TTC549 (cell line): ENCODE measurements at regions not wholly inside any gene's neighbourhood (a gene's known extent, or its start where the extent isn't known, plus 50 kb on each side); places are given as distances from the start of the nearest gene placed in this dataset.

ENCODE experiments used
- FAIRE-seq: peaks from 2 replicates; lab custom pipeline; 2012; peaks lifted over from hg19 to GRCh38; lab: Jason Lieb, UNC

DNA sequence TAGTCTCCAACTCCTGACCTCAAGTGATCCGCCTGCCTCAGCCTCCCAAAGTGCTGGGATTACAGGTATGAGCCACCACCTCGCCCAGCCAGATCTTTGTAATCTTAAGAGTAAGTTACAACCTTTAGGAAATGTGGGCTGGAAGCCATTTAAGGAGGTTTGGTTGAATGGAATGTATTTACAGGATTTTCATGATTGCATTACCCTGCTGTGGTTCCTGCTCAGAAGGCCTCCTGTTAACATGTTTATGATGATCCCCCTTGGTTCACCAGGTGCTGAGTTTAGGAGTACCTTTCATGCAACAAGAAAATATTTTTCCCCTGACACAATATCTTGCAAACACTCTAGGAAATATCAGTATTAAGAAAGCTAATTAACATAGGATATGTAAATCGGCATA, 187.4 kb upstream of the SH3BP4 start:
- no peak for FAIRE-seq

DNA sequence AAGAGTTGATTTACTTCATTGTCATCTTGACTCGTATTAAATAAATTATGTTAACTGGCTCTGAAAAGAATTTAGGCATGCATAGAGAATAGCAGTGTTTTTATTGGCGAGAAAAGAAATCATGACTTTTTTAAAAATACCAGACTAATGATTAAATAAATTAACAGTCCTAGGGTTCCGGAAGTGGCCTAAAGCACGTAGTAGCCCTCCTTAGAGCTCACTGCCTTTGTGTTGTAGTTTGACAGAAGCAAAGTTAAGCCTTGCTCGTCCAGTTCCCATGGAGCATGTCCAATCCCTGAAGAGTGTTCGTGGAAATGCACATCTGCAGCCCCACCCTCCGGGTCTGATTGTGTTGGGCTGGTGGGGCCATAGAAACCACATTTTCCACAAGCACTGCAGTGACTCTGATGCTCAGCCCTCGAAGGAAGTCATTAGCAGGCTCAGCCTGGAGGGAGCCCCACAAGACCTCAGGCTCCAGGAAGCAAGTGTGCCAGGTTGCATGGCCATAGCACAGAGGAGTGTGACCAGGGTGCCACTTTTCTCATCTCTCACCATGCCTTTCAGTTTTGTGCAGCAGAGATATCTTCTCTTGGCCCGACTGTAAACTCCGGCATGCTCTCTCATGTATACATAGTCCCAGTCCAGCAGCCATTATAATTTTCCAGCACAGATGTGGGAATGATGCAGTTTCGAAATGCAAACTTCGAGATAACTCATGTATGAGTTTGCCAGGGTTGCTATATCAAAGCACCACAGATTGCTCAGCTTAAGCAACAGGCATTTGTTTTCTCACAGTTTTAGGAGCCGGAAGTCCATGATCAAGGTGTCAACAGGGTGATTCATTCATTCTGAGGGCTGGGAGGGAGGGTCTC, 188.6 kb upstream of the SH3BP4 start:
- FAIRE-seq, result no peak

DNA sequence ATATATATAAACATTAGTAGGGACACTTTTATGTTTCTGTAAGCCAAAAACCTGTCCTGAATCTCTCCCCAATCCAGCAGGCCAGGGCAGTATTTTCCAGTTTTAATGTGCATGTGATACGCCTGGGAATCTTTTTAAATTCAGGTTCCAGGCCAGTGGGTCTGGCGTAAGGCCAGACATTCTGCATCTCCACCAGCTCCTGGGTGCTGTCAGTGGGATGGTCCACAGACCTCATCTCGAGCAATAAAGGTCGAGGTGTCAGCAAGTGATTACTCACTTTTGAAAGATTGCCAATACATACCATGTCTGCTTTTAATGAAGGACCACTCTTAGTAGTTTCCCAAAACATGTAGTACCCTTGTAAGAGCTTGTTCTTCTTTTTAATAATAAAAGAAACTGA, 189.9 kb upstream of the SH3BP4 start:
- no peak for FAIRE-seq

DNA sequence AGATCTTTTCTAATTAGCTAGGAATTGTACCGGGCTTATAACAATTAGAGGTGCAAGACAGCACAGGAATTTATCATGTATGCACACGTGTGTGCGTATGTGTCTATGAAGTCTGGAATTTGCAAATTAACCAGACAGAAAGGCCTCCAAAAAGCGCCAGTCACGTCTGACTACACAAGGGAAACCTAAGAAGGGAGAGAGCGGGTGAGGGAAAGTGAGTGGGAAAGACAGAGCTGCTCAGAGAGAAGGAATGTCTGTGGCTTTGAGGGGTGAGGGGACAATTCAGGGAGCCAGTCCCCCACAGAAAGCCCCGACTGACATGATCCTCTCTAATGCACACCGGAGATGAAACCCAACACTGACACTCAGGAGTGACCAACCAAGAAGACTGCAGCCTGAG, 197.7 kb upstream of the SH3BP4 start:
- FAIRE-seq, result no peak

DNA sequence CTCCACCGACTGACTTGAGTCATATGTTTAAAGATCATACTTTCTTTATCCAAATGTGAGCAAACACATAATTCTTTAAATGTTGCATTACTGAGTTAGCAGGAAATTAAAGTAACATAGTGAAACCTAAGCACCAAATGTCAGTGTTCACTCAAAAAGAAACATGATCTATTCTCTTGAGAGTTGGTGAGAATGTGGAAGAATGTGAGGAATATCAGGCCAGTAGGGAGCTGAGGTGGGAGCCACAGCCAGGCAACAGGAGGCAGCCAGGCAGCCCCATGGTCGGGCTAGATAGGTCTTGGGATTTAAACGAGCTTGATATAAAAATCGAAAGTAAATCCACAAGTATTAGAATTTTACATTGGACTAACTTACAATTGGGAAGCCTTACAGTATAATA, 198.1 kb upstream of the SH3BP4 start:
- no peak for FAIRE-seq

DNA sequence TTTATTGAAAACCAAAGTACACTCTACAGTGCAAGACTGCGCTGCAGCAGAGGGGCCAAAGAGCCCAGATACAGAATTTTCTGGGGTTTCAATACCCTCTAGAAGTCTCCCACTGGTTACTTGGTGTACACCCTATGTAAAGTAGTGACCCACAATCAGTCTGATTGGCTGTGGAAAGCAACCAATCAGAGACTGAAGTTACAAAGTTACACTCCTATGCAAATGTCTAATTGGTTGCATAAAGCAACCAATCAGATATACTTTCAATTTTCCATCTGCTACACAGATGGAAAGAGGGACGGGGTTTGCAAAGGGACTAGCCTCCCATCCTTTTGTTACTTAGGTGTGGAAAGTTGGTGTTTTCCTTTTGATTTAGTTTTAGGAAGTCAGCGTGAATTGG, 198.9 kb upstream of the SH3BP4 start:
- no peak for FAIRE-seq

DNA sequence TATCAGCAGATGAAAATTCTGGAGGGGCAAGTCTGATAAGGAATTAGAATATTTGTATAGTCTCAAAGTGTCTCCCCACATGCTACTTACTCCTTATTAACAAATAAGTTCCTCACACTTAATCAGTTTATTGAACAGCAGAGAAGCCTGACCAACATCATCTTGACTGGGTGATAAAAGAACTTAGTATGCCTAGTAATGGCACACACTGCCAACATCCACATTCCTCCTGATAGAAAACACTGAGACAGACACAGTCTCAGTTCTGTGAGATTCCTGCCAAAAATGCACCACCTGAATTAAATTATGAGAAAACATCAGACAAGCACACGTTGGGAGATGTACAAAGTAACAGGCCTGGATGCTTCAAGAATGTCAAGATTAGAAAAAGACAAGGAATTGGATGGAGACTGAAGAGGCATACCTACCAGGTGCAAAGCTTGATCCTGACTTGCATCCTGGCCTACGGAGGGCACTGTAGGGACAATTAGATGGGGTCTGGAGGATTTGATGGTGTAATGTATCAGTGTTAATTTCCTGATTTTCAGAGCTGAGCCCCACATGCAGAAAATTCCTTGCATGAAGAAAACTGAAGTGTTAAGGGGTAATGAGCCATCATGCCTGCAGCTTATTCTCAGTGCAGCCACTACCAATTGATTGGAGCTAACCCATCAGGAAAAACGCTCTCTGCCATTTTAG, 200.4 kb upstream of the SH3BP4 start:
- FAIRE-seq, result no peak

DNA sequence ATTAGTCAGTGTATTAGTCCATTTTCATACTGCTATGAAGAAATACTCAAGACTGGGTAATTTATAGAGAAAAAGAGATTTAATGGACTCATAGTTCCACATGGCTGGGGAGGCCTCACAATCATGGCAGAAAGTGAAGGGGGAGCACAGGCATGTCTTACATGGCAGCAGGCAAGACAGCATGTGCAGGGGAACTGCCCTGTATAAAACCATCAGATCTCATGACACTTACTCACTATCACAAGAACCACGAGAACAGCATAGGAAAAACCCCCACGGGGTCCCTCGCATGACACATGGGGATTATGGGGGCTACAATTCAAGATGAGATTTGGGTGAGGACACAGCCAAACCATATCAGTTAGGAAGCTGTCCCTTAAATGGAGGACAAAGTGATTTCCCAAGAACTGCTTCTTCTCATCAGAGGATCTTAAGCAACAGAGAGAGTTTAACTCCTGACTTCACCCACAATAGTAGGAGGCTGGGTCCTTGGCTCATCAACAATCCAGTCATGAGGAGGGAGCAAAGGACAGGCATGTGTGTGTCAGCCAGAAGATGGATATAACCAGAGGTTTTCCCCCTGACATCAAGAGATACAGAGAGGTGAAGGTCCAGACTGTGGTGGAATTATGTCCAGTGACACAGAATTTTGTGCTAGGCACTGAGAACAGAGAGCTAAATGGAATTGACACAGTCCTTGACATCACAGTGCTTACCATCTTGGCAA, 203.8 kb upstream of the SH3BP4 start:
- no peak for FAIRE-seq

DNA sequence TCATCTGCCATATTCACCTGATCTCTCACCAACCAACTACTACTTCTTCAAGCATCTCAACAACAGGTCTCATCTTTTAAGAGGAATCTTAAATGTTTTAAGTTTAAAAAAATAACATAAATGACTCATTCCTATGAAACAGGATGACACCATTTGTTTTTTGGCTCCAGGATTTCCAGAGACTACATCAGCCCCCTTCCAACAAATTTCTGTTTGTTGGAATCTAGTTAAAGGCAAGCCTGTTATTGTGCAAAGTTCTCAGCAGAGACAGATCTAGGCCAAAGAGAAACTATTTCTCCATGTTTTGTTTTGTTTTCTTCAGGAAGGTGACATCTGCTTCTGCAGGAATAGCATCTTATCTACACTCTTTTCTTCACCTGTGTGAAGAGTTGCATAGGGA, 204.8 kb upstream of the SH3BP4 start:
- no peak for FAIRE-seq

DNA sequence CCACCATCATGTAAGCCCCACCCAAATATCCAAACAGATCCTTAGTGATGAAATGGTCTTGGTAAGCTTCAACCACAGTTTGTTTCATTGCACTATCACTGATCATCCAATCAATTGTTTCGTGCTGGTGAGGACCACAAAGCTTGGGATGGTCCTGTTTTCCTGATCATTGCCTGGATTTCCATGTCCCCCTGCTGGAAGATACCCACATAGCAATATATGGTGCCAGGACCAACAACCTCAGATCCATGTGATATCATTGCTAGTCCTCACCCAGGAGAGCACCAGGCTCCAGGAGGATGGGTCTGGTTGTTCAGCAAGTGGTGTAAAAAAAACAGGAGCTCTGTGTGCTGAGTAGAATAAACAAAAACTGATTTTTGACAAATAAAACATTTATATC, 206.5 kb upstream of the SH3BP4 start:
- FAIRE-seq, result no peak

DNA sequence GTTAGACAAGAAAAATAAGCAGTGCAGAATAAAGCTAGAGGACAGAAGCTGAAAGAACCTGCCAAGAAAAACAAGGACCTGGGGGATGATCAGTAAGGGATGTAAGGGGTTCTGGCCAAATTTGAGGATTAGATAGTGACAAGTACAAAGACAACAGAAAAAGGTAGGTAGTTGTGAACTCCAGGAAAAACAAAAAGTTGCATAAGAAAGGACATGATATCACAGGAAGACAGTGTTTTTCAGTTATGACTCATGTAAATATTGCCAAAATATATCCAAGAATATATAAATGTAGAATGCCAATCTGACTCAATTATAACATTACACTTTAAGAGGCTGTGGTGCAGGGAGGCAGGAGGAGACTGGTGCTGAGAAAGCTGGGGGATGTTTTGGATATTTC, 209.8 kb upstream of the SH3BP4 start:
- FAIRE-seq, result no peak

DNA sequence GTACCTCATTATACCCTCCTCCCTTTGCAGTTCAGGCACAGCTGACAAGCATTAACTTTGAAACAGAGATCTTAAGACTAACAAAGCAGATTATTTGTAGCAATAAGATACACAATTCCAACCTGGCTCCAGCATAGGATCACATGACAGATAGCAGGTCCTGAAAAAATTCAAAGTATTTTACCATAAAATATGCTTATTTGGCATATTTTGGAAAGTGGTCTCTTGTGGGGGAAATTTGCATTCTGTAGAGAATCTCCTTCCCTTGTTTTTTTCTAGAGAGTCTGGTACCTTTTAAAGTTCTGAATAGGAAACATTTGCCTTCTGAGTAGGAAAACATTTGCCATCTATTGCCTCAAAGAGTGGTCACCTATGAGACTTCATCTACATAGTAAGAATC, 212.8 kb upstream of the SH3BP4 start:
- FAIRE-seq, result no peak

DNA sequence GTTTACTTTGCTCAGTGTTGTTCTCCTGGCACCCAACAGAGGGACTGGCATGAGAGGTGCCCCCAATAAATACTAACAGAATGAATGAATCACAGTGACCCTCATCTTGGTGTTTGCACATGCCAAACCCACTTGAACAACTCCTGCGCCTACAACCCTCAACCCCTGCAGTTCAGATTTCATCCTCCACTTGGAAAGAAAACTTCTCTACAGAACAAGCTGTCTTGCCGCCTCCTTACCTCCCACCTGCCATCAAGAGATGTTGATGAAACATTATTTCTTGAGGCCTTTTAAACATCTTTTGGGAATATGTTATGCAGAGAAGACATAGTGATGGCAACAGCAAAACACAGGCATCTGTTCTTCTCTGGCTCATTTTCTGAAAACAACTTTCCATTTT, 216.0 kb upstream of the SH3BP4 start:
- FAIRE-seq, result no peak

DNA sequence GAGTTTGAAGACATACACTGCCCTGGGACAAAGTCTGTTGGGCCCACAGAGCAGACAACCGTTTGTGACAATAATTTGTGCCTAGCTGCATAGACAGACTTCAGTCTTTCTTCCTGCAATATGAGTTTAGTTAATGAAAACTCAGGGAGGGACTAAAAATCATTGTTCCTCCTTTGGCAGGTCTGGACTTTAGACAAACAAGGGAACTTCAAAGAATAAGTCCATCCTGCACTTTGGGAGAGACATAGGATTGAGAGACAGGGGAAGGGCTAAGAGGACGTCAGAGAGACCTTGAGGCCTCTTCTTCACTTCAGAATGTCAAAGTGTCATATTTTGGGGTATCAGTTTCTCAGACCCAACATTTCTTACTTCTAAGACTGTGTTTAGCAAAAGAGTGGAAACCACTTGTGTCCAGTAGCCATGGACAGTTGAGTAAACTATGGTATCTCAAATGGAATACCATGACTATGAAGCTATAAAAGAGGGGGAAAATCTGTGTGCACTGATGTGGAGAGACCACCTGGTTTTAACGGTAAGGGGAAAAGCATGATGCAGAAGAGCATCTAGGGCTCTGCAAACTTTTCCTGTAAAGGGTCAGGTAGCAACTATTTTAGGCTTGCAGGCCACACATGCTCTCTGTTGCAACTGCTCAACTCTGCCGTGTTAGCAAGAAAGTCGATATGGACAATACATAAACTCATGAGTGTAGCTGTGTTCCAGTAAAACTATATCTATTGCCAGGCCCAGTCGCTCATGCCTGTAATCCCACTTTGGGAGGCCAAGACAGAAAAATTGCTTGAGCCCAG, 217.8 kb upstream of the SH3BP4 start:
- no peak for FAIRE-seq

DNA sequence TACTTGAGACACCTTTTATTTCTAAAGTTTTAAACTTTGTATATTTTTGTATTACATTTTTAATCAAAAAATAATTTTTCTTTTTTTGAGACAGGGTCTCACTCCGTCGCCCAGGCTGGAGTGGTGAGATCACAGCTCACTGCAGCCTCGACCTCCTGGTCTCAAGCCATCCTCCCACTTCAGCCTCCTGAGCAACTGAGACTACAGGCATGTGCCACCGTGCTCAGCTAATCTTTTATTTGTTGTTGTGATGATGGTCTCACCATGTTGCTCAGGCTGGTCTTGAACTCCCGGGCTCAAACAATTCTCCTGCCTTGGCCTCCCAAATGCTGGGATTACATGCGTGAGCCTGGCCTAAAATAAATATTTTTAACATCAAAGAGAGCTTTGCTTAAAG, 218.7 kb upstream of the SH3BP4 start:
- FAIRE-seq, result no peak

DNA sequence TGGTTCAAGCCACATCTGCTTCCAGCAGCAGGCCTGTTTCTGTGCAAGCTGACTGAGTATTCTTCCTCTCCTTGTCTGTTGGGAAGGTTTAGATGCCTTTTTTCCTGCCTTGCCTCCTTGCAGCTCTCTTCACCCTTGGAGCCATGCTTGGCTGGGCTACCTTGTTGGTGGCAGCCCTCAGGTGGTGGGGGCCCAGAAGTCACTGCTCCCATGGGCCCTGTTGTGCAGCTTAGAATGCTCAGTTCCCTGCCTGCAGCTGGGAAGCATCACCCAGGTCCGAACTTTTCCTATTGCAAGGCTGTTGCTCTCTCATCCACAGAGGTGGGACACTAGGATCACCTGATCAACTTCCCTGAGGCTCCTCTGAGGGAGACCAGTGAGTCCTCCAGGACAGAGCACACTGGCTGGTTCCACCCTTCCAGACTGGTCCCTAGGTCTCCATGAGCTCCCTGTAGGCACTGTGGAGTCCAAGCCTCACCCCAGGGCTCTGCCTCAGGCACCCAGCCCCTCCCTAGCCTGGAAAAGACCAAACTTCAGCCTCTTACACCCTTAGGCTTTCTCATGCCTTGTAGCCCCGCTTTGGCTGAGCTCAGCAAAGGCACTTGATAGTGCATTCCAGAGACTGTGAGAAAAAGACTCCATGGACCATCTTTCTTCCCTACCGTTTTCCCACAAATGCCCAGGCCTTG, 219.3 kb upstream of the SH3BP4 start:
- no peak for FAIRE-seq

DNA sequence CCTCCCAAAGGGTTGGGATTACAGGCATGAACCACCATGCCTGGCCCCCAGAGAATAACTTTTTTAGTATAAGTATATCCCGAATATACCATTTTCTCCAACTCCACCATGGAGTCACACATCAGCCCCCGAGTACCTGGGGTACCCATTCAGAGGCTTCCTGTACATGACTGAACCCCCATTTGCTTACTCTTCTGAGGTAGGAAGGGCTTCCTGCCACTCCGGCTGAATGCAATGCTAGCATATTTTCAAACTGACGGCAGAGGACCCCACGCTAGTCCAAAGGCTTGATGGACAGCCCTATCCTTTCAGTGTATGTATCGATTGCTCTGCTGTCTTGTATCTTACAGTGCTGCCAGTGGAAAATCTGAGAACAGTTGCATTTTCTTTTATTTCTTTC, 220.6 kb upstream of the SH3BP4 start:
- FAIRE-seq, result no peak

DNA sequence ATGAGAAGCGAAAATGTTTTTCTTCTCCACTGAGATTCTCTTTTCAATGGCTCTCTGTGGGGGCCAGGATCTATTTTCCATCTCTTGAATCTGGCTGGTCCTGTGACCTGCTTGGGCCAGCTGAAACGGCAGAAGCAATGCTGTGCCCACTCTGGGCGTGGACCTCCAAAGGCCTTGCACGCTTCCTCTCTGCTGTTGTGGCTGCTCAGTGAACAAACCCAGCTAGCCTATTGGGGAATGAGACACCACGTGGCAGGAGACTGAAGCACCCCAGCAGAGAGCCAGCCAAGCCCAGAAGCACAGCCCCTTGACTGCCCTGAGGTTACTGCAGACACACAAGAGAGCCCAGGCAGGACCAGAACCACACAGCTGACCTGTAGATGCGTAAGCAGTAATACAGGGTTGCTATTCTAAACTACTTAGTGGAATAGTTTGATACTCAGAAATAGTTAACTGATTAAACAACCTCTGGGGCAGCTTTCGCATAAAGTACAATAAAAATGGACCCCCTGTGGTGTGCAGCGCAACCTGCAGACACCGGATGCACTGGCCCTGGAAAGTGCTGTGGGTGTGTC, 221.7 kb upstream of the SH3BP4 start:
- no peak for FAIRE-seq

DNA sequence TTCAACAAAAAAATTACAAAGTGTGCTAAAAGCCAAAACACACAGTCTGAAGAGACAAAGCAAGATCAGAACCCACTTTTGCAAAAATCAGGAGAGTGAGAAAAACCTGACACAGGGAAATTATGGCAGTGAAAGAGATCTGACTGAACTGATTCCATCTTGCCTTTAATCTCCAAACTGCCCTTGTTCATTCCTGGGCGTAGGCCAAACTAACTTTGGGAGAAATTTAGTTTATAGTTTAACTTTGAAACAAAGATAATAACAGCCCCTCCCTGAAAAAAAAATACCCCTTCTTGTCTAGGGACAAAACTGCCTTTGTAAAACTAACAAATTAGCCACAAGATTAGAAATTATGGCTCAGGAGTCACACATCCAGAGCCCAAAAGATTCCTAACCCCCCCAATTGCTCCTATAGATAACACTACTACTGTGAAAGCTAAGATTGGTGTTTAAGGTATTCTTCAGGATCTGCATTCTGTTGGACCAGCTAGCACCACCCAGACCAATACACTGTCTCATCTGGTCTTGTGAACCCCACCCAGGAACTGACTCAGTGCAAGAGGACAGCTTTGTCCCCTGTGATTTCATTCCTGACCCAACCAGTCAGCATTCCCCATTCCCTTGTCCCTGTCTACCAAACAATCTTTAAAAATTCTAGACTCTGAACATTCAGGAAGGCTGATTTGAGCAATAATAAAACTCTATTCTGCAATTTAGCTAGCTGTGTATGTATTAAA, 226.1 kb upstream of the SH3BP4 start:
- no peak for FAIRE-seq

DNA sequence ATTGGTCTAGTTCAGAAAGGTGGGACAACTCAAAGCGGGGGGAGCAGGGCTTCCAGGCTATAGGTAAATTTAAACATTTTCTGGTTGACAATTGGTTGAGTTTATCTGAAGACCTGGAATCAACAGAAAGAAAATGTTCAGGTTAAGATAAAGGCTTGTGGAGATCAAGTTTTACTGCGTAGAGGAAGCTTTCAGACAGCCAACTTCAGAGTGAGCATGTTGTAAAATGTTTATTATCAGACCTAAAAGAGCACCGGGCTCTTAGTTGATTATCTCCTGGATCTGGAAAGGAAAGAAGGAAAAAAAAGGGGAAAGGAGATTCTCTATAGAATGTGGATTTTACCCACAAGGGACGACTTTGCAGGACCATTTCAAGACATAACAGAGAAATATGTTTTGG, 227.0 kb upstream of the SH3BP4 start:
- FAIRE-seq, result no peak

DNA sequence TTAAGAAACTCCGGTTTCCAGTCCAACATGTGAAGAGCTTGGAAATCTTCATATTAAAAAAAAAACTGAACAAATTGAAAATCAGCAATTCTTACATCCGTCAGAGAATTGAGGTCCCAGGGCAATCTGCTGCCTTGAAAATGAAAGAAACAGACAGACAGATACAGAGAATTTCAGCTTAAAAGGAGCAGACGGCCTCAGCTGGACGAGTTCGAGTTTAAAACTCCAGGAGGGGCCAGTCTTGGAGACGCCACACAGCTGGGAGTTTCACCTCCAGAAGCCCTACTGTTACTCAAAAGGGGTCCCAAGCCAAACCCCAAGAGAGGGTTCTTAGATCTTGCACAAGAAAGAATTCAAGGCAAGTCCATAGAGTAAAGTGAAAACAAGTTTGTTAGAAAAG, 226.5 kb upstream of the ARL4C start:
- no peak for FAIRE-seq
